GM21717 (cell line): ENCODE measurements at regions not wholly inside any gene's neighbourhood (a gene's known extent, or its start where the extent isn't known, plus 50 kb on each side); places are given as distances from the start of the nearest gene placed in this dataset.
"Not testable (repeated sequence)": the region's sequence is repeated elsewhere in the genome, so short reads cannot be mapped to it uniquely, and the experiment has no call there.

Source experiments
- ATAC-seq: cut with Tn5 transposase; IDR thresholded peaks from one replicate; pipeline ENCODE4 v1.9.1; 2021; ENCODE audit warnings: mild to moderate bottlenecking, moderate library complexity; ENCODE audit not compliant: unreplicated experiment

DNA sequence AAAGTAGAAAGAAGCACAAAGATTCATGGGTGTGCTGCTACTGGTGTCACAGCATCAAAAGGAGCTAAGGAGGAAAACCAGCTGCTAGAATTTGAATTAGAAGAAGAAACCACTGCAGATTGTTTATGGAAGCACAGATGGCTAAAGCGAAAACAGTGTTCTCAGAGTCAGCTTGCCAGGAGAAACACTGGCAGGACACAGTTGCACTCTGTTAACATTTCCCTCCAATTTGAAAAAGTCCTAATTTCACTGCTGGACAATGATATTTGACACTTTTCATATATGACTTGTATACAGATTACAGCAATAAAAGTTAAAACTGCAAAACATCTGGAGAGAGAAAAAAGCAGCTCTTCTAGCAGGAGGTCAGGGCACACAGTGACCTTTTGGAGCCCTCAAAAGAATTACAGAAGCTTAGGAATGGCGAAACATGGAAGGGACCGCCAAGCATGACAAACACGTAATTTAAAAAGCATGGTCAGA, 314.5 kb downstream of the COL12A1 start:
- ATAC-seq: no peak

GRCh38 chr6:74889635-74890034, 316.2 kb downstream of the COL12A1 start:
- ATAC-seq: no peak

DNA sequence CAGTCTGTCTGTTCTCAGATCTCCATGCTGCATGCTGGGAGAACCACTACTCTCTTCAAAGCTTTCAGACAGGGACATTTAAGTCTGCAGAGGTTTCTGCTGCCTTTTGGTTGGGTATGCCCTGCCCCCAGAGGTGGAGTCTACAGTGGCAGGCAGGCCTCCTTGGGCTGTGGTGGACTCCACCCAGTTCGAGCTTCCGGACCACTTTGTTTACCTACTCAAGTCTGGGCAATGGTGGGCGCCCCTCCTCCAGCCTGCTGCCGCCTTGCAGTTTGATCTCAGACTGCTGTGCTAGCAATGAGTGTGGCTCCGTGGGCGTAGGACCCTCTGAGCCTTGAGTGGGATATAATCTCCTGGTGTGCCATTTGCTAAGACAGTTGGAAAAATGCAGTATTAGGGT, 317.1 kb downstream of the COL12A1 start:
- ATAC-seq: not testable (repeated sequence)

DNA sequence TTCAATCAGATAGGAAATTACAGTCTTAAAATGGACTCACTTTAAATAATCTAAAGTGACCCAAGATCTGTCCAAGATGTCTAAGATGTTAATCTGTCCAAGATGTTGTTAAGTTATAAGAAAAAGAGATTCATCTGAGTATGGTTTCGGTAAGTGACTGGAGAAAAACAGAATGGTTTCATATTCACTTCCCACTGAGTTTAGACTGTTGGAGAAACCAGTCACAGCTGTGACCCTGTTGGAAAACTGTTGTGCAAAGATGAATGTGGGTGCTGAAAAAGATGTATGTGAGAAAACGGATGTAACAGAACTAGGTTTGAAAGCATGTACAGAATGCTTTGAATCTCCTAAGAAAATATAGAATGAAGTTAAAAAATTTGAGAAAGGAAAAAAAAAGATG, 325.9 kb downstream of the COL12A1 start:
- no peak for ATAC-seq

- ATAC-seq: no peak
These were observed 326.6 kb downstream of the COL12A1 start for GRCh38 chr6:74879234-74879633.

GRCh38 chr6:74875193-74875592, 330.7 kb downstream of the COL12A1 start:
- ATAC-seq: no peak

- no peak for ATAC-seq
These were observed 332.9 kb downstream of the COL12A1 start for GRCh38 chr6:74872754-74873476.

DNA sequence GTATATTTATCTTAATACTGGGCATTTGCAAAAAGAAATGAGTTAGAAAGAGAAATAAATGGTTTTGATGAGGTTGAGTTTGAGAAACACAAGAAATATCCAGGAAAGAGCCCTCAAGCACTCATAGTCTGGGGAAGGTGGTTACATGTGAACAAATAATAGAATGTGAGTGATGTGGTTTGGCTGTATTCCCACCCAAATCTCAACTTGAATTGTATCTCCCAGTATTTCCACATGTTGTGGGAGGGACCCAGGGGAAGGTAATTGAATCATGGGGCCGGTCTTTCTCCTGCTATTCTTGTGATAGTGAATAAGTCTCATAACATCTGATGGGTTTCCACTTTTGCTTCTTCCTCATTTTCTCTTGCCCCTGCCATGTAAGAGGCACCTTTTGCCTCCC, 334.1 kb downstream of the COL12A1 start:
- ATAC-seq: no peak

DNA sequence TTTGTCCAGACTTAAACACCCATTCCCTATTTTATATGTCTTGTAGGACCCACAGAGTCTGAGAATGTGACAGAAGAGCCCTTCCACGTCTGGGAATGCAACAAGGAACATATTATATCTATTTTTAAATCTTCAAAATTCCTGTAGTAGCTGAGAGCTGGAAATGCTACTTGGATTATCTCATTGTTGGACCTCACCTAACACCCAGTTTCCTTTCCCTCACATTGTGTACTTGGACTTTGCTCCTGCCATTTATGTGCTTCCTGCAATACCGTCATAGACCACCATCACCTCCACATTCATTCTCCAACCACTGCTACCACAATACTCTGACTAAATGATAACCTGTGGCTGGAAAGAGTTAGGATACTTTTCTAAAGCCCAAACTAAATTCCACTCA, 335.4 kb downstream of the COL12A1 start:
- ATAC-seq: no peak

DNA sequence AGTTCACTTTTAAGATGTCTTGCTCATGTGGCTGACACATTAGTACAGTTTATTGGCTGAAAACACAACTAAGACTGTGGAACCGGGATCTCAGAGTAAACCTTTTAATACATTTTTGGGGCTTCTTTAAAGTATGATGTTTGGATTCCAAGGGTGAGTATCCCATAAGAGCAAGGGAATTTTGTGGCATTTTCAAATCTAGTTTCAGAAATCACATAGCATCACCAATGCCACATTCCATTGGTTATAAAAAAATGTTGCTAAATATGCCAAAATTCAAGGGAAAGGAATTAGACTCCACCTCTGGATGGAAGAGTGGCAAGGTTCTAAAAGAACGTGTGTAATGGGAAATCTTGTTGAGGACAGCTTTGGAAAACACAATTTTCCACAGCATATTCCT, 338.6 kb downstream of the COL12A1 start:
- no peak for ATAC-seq

DNA sequence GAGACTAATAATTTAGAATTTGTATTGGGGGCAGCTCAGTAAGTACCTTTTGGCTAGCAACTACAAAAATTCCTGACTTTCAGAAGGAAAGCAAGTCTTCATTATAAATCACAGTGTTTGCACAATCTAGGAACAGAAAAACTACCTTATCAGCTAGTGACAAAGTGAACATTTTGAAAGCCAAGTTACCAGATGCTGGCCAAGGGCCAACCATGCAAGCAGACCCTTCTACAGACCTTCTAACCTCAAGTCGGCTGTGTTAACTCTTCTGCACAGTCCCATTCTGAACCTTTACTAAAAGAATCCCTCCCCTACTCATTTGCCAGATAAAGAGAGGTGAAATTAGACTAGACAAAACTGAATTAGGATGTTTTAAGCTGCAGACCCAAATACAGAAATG, 341.9 kb downstream of the COL12A1 start:
- no peak for ATAC-seq

DNA sequence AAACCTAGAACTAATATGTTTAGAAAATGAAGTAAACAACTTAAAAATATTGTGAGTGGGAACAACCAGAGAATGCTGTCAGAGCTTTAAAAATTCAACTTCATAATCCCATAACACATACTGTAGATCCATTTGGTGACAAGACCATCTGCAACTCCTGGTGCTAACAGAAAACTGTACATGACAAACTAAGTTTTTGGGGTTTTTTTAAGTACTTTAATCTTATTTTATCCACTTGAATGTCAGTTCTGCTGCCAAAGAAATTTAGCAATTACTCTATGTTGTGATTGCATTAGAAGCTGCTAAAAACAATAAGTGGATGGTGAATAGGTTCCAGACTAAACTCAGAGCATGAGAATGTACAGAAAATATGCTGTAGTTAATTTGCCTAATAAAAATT, 345.4 kb downstream of the COL12A1 start:
- no peak for ATAC-seq

- ATAC-seq: no peak
These were observed 348.7 kb downstream of the COL12A1 start for GRCh38 chr6:74857157-74857556.

DNA sequence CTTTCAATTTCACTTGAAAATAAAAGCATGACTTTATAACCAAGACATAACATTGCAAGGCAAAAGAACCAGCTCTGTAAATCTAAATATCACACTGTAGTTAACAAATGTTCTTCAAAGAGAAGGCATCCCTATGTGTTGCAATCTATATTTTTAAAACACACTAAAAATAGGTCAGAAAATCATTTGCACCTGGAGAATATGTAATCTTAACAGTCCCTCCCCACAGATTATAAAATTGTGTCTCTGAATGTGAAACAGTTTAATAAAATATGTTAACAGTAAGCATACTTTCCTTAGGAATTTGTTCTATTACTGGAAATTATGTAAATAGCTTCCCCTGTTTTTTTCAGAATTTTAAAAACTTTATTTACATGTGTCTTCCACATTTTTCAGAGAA, 351.9 kb downstream of the COL12A1 start:
- no peak for ATAC-seq

- no peak for ATAC-seq
These were observed 354.3 kb downstream of the COL12A1 start for GRCh38 chr6:74851596-74851995.

- no peak for ATAC-seq
These were observed 364.9 kb downstream of the COL12A1 start for GRCh38 chr6:74840953-74841352.

DNA sequence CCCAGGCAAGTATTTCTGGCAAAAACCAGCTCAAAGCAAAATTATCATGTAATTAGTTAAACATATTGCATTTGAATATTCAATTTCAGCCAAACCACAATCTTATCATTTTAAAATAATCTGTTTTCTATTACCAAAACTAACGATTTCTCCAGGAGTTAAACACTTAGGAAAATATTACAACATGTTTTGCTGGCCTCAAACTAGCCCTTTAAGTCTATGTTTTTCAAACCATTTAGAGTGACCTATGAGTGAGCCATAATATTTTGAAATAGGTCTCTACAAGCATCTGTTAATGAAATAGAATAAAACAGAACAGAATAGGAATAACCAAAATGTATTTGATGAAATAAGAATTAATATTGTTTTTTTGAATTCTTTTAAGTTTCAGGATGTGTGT, 370.9 kb downstream of the COL12A1 start:
- ATAC-seq: no peak

DNA sequence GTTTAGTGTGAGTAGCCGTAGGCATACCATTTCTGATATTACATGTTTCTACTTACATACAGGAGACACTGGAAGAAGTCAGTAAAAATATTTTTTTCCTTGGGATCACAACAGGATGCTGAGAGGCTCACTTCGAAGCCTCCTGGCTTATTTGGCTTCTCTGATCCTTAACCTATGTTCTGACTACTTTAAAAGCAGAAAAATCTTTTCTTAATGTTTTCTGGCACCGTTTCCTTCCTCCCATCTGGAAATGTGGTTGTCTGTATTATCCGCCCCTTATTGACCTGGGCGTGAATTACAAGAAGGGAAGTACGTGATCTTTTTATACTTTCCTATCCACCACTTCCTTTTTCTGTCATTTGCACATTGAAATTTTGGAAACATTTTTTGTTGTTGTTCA, 379.6 kb downstream of the COL12A1 start:
- ATAC-seq: no peak

DNA sequence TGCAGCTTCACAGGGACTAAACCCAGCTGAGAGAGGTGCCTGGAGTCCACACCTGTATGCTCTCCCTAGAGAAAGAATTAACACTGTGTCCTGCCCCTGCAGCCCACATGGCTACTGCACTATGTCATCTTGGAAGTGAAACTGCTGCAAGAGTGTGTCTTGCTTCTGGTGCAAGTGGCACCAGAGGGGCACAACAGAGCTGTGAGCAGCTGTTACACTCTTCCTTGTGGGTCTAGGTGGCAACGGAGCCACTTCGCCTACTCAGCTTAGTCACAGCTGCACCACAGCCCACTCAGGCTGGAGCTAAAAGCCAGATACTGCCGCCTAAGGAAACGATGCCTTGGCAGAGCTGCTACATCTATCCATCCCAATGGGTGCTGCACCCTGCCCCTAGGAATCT, 391.4 kb downstream of the COL12A1 start:
- no peak for ATAC-seq

GRCh38 chr6:74807674-74808073, 398.2 kb downstream of the COL12A1 start:
- no peak for ATAC-seq

DNA sequence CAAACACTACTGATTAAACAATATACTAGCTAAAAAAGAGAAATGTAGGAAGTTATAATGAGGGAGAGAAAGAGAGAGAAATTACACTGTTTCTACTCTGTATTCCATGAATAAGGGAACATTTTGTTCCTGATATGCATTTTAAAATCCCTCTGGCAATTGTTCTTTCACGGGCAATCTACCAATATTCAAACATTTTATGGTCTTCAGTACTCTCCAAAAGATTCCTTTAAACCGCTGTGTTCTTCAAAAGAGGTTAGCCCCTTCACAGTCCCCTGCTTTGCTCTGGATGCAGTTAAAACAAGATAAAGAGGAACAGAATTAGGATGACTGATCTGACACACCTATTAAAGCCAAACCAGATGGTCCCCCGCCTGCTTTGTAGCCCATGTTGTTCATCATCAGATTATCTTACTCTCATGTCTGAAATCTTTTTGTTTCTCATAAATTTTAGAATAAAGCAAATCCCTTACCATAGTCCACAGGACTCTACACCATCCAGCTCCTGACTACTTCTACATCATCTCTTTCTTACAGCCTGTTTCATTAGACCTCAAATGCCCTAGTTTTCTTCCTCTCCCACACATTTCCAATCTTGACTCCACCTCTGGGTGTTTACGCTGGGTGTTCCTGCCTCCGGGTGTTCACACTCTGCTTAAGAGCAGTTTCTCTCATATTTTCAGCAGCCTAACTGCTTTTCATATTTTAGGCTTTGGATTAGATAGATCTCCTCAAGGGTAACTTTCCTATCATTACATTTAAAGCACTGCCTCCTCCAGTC, 399.7 kb downstream of the COL12A1 start:
- ATAC-seq: no peak

DNA sequence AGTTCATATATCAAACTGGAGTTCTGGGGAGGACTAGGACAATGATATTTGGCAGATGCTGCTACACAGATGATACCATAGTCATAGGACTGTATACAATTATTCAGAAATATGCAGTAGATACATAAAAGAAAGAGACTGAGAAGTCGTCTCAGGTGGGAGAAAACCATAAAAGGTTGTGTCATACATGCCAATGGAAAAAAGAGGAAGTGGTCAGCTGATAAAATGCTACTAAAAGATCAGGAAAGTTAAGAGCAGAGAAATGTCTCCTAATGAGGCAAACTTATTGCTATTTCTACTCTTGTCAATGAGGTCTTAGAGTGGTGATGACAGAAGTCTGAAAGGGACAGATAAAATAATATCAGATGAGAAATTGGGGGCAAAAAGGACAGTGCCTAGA, 407.6 kb downstream of the COL12A1 start:
- no peak for ATAC-seq
